ENCODE measurements at regions not wholly inside any gene's neighbourhood (a gene's known extent, or its start where the extent isn't known, plus 50 kb on each side); places are given as distances from the start of the nearest gene placed in this dataset.

DNA sequence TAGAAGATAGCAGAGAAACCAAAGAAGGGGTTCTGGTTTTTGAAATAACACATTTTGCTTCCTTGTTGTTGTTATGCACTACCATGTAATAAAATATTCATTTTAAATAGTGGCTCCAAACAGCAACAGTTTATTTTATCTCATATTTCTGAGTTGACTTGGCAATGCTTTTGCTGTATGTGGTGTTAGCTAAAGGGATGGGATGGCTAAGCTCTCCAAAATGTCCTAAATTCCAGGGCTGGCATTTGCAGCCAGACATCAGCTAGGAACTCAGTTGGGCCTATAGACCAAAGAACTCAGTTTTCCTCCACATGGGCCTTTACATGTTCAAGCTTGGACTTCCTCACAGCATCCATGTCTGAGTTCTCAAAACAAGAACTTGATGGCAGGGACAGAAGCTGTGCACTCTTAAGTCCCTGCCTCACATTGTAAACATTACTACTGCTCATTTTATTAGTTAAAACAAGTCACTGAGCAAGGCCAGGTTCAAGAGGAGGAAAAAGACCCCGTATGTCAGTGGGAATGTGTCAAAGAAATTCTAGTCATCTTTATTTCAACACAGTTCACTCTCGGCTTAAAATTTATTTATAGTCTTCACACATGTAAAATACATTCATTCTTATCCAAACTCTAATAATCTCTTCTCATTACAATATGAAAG is 819.3 kb upstream of the PCDH20 start:
- no peak for TF ChIP-seq CTCF (IDR thresholded peaks at IDR 0.05; ENCODE audit: insufficient read depth, low read depth, low read length)
- no peak for TF ChIP-seq EZH2 (IDR thresholded peaks at IDR 0.05; ENCODE audit: insufficient read depth, low read length)

Measured in astrocyte (in vitro differentiated cells and primary cell).